LHCN-M2 (cell line): ENCODE measurements at regions not wholly inside any gene's neighbourhood (a gene's known extent, or its start where the extent isn't known, plus 50 kb on each side); places are given as distances from the start of the nearest gene placed in this dataset.

Source experiments
- DNase-seq: peaks from one replicate; pipeline ENCODE4 v3.0.0-alpha.2; 2012; ENCODE audit warnings: low read depth

- DNase-seq: peak; percentile 50
These were observed 211.9 kb upstream of the HS3ST1 start for GRCh38 chr4:11640584-11640983.

GRCh38 chr4:11636551-11636950 is 207.9 kb upstream of the HS3ST1 start:
- no peak for DNase-seq

- DNase-seq: no peak
These were observed 207.3 kb upstream of the HS3ST1 start for GRCh38 chr4:11636031-11636430.

GRCh38 chr4:11635342-11635741 is 206.6 kb upstream of the HS3ST1 start:
- peak; percentile 81 for DNase-seq

GRCh38 chr4:11634283-11634682 is 205.6 kb upstream of the HS3ST1 start:
- no peak for DNase-seq

- no peak for DNase-seq
These were observed 204.7 kb upstream of the HS3ST1 start for GRCh38 chr4:11633430-11633829.

GRCh38 chr4:11632483-11632882 is 203.8 kb upstream of the HS3ST1 start:
- DNase-seq: no peak

GRCh38 chr4:11632025-11632424 is 203.3 kb upstream of the HS3ST1 start:
- no peak for DNase-seq

- no peak for DNase-seq
These were observed 202.7 kb upstream of the HS3ST1 start for GRCh38 chr4:11631416-11631815.

- no peak for DNase-seq
These were observed 199.5 kb upstream of the HS3ST1 start for GRCh38 chr4:11628093-11628725.

GRCh38 chr4:11626066-11626465 is 197.4 kb upstream of the HS3ST1 start:
- DNase-seq: no peak

- DNase-seq: no peak
These were observed 196.5 kb upstream of the HS3ST1 start for GRCh38 chr4:11625211-11625610.

GRCh38 chr4:11624370-11624769 is 195.7 kb upstream of the HS3ST1 start:
- no peak for DNase-seq

- DNase-seq: peak; percentile 19
These were observed 195.0 kb upstream of the HS3ST1 start for GRCh38 chr4:11623726-11624037.

GRCh38 chr4:11622961-11623725 is 194.4 kb upstream of the HS3ST1 start:
- no peak for DNase-seq

- no peak for DNase-seq
These were observed 192.2 kb upstream of the HS3ST1 start for GRCh38 chr4:11620861-11621260.

GRCh38 chr4:11618666-11619282 is 190.1 kb upstream of the HS3ST1 start:
- no peak for DNase-seq

- no peak for DNase-seq
These were observed 188.2 kb upstream of the HS3ST1 start for GRCh38 chr4:11616856-11617255.

- no peak for DNase-seq
These were observed 186.9 kb upstream of the HS3ST1 start for GRCh38 chr4:11615601-11616000.

- DNase-seq: no peak
These were observed 185.7 kb upstream of the HS3ST1 start for GRCh38 chr4:11614426-11614825.

GRCh38 chr4:11611868-11612267 is 183.2 kb upstream of the HS3ST1 start:
- no peak for DNase-seq

- DNase-seq: no peak
These were observed 181.1 kb upstream of the HS3ST1 start for GRCh38 chr4:11609751-11610150.

GRCh38 chr4:11608992-11609391 is 180.3 kb upstream of the HS3ST1 start:
- DNase-seq: no peak
